PC-3 (cell line): ENCODE measurements at regions not wholly inside any gene's neighbourhood (a gene's known extent, or its start where the extent isn't known, plus 50 kb on each side); places are given as distances from the start of the nearest gene placed in this dataset.
A peak's percentile ranks its signal among the peaks of the same experiment; 100 is the strongest.

ENCODE experiments used
- ATAC-seq: fragments of 200-7000 bp; cut with Tn5 transposase; 2 replicates; pipeline ENCODE4 v1.9.1; 2020; ENCODE audit warnings: mild to moderate bottlenecking, moderate library complexity
- BruUV-seq: library from RNA; stranded (reverse); fragments of 400-500 nt; replicated peaks from 2 replicates; lab custom pipeline; 2021; lab: Mats Ljungman, UMichigan
- CTCF ChIA-PET: fragments of 300-600 bp; sonication (Branson Sonifier 250); formaldehyde crosslinking; loops from one replicate; lab custom pipeline; 2022; ENCODE audit warnings: antibody characterized with exemption; lab: Charles Lee
- POLR2A ChIA-PET: fragments of 300-600 bp; sonication (Branson Sonifier 250); formaldehyde crosslinking; loops from one replicate; lab custom pipeline; 2022; ENCODE audit warnings: antibody characterized with exemption; ENCODE audit not compliant: unreplicated experiment; lab: Charles Lee
- DNase-seq: peaks from one replicate; pipeline ENCODE4 v3.0.0-alpha.2; 2015
- H2AFZ ChIP-seq: fragments of 300-600 bp; sonication (generic); 2 replicates; pipeline ENCODE4 v1.6.0; 2016; ENCODE audit warnings: antibody characterized with exemption, low read length
- H3F3A ChIP-seq: fragments of 300-600 bp; sonication (generic); one replicate; pipeline ENCODE4 v1.6.0; 2017; ENCODE audit warnings: antibody characterized with exemption, low read length, control low read depth, mild to moderate bottlenecking; ENCODE audit not compliant: unreplicated experiment
- H3K27ac ChIP-seq: fragments of 300-600 bp; sonication (generic); 2 replicates; pipeline ENCODE4 v1.5.1; 2016; ENCODE audit warnings: mild to moderate bottlenecking, low read length
- H3K27me3 ChIP-seq: fragments of 300-600 bp; sonication (generic); 2 replicates; pipeline ENCODE4 v1.6.1; 2016; ENCODE audit warnings: low read length, mixed read lengths
- H3K36me3 ChIP-seq: fragments of 300-600 bp; sonication (generic); 2 replicates; pipeline ENCODE4 v1.6.1; 2016; ENCODE audit warnings: low read depth, mixed run types, low read length, mixed read lengths
- H3K4me1 ChIP-seq: fragments of 300-600 bp; sonication (generic); 2 replicates; pipeline ENCODE4 v1.5.1; 2016; ENCODE audit warnings: low read length; ENCODE audit not compliant: insufficient read depth
- H3K4me2 ChIP-seq: fragments of 300-600 bp; sonication (generic); 2 replicates; pipeline ENCODE4 v1.6.0; 2016; ENCODE audit warnings: low read length
- H3K4me3 ChIP-seq: fragments of 300-600 bp; sonication (generic); 2 replicates; pipeline ENCODE4 v1.5.1; 2016; ENCODE audit warnings: mild to moderate bottlenecking, low read length, mixed read lengths
- H3K79me2 ChIP-seq: fragments of 300-600 bp; sonication (generic); 2 replicates; pipeline ENCODE4 v1.6.1; 2017; ENCODE audit warnings: low read length, mixed read lengths
- H3K9ac ChIP-seq: fragments of 300-600 bp; sonication (generic); 2 replicates; pipeline ENCODE4 v1.6.0; 2016; ENCODE audit warnings: mild to moderate bottlenecking, low read length
- H3K9me2 ChIP-seq: fragments of 300-600 bp; sonication (generic); replicated peaks from 2 replicates; pipeline ENCODE4 v1.6.1; 2016; ENCODE audit warnings: mixed run types, low read length, mixed read lengths
- H3K9me3 ChIP-seq: fragments of 300-600 bp; sonication (generic); 2 replicates; pipeline ENCODE4 v1.6.1; 2016; ENCODE audit warnings: low read length, mixed read lengths
- H4K20me1 ChIP-seq: fragments of 300-600 bp; sonication (generic); 2 replicates; pipeline ENCODE4 v1.6.1; 2016; ENCODE audit warnings: low read length, mixed read lengths
- CTCF ChIP-seq: fragments of 300-600 bp; sonication (generic); conservative IDR thresholded peaks from 2 replicates; pipeline ENCODE4 v1.5.1; 2017; ENCODE audit warnings: antibody characterized with exemption, low read depth, mild to moderate bottlenecking, low read length
- EZH2 ChIP-seq: fragments of 300-600 bp; sonication (generic); IDR thresholded peaks from one replicate; pipeline ENCODE4 v1.6.1; 2017; ENCODE audit warnings: antibody characterized with exemption, mild to moderate bottlenecking, low read length; ENCODE audit not compliant: unreplicated experiment
- EZH2phosphoT487 ChIP-seq: fragments of 300-600 bp; sonication (generic); IDR thresholded peaks from 2 replicates; pipeline ENCODE4 v1.6.1; 2018; ENCODE audit warnings: mild to moderate bottlenecking, antibody characterized with exemption, low read length, borderline replicate concordance
- intact Hi-C: fragments of 100-400 bp; cut with micrococcal nuclease; formaldehyde crosslinking; loops from 2 replicates; pipeline ENCODE4 v1.9.0; 2023

DNA sequence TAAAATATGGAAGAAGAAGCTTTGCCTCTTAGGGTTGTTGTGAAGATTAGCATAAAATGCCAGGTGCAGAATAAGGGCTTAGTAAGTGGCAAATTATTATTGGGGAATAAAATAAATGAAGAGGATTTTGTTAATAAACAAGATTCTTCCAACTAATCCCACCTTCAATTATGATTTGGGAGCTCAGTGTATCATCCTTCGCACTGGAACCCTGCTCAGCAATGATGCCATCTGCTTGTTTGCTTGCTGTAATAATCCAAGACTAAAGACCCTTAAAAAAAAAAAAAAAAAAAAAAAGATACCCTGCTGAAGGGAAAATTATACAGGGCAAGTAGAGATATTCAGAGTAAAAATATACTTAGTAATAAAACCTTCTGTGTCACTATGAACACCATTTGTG lies 62.0 kb upstream of the RREB1 start:
- CTCF ChIA-PET = no interaction called here

GRCh38 chr6:7047128-7047527 lies 60.6 kb upstream of the RREB1 start:
- ChIA-PET POLR2A (interaction anchor here (0.6 kb wide), 1 partner anchor 308 kb away, joined by 7 read pairs; no protein-coding TSS in a partner anchor), CTCF (no interaction called here)
- TF ChIP-seq EZH2 (no peak), EZH2phosphoT487 (no peak), CTCF (no peak)
- Histone ChIP-seq H3K4me1 (peaks cover 51% of the 10 kb centered on the region), H2AFZ (peak overlapping the region; percentile 42), H3K27ac (peak overlapping the region; percentile 68), H3K79me2 (no peaks in the 10 kb centered on the region), H3K9ac (0 out of 2 replicates have a peak overlapping the region, but pooled peaks have one; percentile 30), H3K36me3 (no peaks in the 10 kb centered on the region), H4K20me1 (no peaks in the 10 kb centered on the region), H3F3A (no peaks in the 10 kb centered on the region), H3K4me3 (0 out of 2 replicates have a peak overlapping the region, but pooled peaks have one; percentile 8), H3K9me3 (no peaks in the 10 kb centered on the region), H3K9me2 (no peaks in the 10 kb centered on the region), H3K4me2 (peak overlapping the region; percentile 55), H3K27me3 (no peaks in the 10 kb centered on the region)
- DNase-seq = no peak
- BruUV-seq = no TSS peak
- ATAC-seq = no peak
- intact Hi-C loops = loop anchor here (5.0 kb wide), 1 partner anchor 190 kb away; no protein-coding TSS in a partner anchor

More for the DNA sequence above, 62.0 kb upstream of the RREB1 start:
- H3K4me3 ChIP-seq = no peak overlapping the region
- H3K4me1 ChIP-seq = peaks cover 46% of the 10 kb centered on the region
- H3K36me3 ChIP-seq = no peaks in the 10 kb centered on the region
- intact Hi-C loops = loop anchor here (5.0 kb wide), 1 partner anchor 188 kb away; no protein-coding TSS in a partner anchor
- POLR2A ChIA-PET = no interaction called here
- H3K9me3 ChIP-seq = no peaks in the 10 kb centered on the region
- no peak overlapping the region for H3K9ac ChIP-seq
- no peak overlapping the region for H3K4me2 ChIP-seq
- H3K79me2 ChIP-seq = no peaks in the 10 kb centered on the region
- TF ChIP-seq EZH2phosphoT487 = no peak
- no peak for TF ChIP-seq EZH2
- TF ChIP-seq CTCF = no peak
- H3F3A ChIP-seq = no peaks in the 10 kb centered on the region
- no peak for DNase-seq
- BruUV-seq = no TSS peak
- no peak for ATAC-seq
- no peaks in the 10 kb centered on the region for H3K27me3 ChIP-seq
- H4K20me1 ChIP-seq = no peaks in the 10 kb centered on the region
- no peak overlapping the region for H3K27ac ChIP-seq
- H3K9me2 ChIP-seq = no peaks in the 10 kb centered on the region
- no peak overlapping the region for H2AFZ ChIP-seq

DNA sequence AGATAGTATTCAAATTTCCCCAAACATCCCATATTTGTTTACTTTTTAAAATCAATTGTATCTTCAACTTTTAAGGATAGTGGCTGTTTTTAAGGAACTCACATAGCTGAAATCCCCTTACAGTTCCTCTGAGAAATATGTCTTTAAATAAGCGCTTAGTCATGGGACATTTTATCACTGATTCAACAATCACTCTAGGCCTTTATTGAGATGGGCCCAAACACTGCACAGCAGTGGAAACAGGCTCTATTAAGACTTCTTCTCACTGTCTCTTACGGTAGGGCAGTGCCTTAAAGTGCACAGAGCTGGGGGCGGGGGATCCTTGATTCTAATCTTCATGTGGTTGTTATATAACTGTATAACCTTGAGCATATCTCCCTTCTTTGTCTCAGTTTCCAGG lies 59.8 kb upstream of the RREB1 start:
- H2AFZ ChIP-seq = peak overlapping the region; percentile 4; the same call in 1 of the 2 replicates

More for the DNA sequence above, 59.8 kb upstream of the RREB1 start:
- Histone ChIP-seq H3K4me1 (peaks cover 47% of the 10 kb centered on the region), H3F3A (peaks cover 2% of the 10 kb centered on the region), H3K9me3 (no peaks in the 10 kb centered on the region), H3K79me2 (no peaks in the 10 kb centered on the region), H3K4me3 (no peak overlapping the region), H3K36me3 (no peaks in the 10 kb centered on the region), H3K9ac (peak overlapping the region; percentile 30), H3K27me3 (no peaks in the 10 kb centered on the region), H3K9me2 (no peaks in the 10 kb centered on the region), H3K27ac (peak overlapping the region; percentile 68), H3K4me2 (peak overlapping the region; percentile 2; the same call in 1 of the 2 replicates), H4K20me1 (no peaks in the 10 kb centered on the region)
- intact Hi-C loops = loop anchor here (5.0 kb wide), 1 partner anchor 191 kb away; no protein-coding TSS in a partner anchor
- 0 out of 2 replicates have a peak, but pooled peaks have one; percentile 5 for ATAC-seq
- CTCF ChIA-PET = no interaction called here
- no TSS peak for BruUV-seq
- TF ChIP-seq EZH2 = no peak
- no peak for TF ChIP-seq EZH2phosphoT487
- no peak for TF ChIP-seq CTCF
- POLR2A ChIA-PET = interaction anchor here (0.6 to 0.7 kb wide), 3 partner anchors 11 to 65 kb away, joined by 3 to 7 read pairs (median 4); no protein-coding TSS in a partner anchor
- DNase-seq = peak; percentile 55
